GM03348 (cell line): ENCODE measurements at regions not wholly inside any gene's neighbourhood (a gene's known extent, or its start where the extent isn't known, plus 50 kb on each side); places are given as distances from the start of the nearest gene placed in this dataset.

Experiments used
- DNase-seq: peaks from one replicate; pipeline ENCODE4 v3.0.0; 2012; ENCODE audit warnings: low spot score

DNA sequence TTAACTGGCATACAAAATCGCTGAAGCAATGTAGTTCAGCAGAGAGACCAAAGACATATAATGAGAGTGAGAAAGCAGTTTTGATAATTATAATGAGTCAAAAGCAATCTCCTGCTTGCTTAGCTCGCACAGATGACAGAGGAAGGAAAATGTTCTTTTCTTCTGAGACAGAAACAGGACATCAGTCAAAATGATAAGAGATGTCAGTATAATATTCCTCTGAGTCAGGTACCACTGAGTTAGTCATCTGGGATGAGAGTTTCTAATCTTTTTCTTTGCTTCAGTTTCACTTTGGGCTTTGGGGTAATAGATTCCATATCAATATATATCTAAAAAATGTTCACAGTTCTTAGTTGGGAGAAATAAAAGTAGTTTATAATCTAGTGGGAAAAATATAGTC, 387.2 kb downstream of the PCDH7 start:
- peak; percentile 7 for DNase-seq

DNA sequence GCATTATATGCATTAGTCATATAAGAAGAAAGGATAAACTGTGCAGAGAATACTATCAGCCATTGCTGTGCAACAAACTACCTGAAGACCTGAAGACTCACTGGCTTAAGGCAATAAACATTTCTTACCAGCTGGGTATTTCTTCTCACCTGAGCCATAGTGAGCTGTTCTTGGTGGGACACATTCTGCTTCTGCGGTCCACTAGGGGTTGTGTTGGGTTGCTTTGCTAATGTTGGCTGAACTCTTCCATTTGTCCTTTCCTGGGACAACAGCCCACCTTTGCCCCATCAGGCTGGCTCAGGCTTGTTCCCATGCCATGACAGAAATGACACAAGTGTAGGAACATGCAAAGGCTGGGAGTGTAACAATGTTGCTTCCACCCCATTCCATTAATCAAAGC, 388.6 kb downstream of the PCDH7 start:
- DNase-seq: no peak

GRCh38 chr4:31111790-31112189, 391.6 kb downstream of the PCDH7 start:
- DNase-seq: no peak

DNA sequence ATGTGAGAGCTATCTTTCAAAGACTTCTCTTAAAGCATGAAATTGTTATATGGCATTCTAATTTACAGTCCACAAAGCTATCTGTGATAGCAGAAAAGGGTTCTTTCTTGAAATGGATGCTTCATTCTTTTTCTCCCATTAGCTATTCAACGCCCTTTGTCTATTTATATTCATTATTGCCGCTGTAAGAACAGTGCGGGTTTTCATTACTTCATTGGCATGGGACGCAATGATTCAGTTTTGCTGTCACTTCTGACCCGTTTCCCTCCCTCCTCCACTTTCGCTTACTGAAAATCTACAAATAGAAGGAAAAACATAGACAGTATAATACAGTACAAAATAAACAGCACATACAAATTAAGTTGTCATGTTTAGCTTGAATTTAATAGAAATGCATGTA, 394.6 kb downstream of the PCDH7 start:
- DNase-seq: no peak

- no peak for DNase-seq
These were observed 403.9 kb downstream of the PCDH7 start for GRCh38 chr4:31124008-31124585.

DNA sequence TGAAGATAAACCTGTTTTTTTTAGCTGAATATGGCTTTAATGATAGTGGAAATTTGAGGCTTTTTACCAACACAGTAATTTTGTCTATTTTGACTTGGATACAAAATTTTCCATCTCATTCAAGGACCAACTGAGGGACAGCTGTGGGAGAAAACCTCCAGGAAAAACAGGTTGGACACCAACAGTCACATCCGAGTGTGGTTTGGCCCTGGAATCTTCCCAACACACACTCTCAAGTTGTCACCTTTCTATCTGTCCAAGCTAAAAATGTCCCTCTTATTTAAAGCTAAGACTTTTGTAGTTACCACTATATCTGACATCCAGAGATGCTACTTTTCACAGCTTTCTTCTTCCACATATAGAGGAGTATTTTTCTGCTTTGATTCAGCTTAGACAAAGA, 404.9 kb downstream of the PCDH7 start:
- DNase-seq: no peak

GRCh38 chr4:31125496-31125895, 405.3 kb downstream of the PCDH7 start:
- DNase-seq: no peak

DNA sequence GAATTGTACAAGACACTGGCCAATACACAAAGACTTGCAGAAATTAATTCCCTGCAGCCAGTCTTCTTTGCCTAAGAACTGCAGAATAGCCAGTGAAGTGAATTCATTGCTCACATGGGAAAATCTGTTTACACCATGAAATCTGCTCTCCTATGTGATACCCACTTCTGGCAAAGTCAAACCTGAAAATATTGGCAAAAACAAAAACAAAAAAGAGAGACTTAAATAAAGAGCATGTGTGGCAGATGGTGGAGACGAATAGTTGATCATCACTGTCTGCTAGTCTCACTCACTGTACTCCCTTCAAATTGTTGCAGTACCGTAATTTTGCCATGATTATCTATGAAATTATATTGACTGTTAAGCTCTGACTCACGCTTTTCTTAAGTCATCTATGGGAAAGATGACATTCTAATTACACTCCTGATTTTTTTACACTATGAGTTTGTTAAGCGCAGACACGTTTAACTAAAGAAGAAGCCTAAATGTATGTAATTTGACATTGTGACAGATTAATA, 406.8 kb downstream of the PCDH7 start:
- DNase-seq: no peak

- DNase-seq: no peak
These were observed 410.8 kb downstream of the PCDH7 start for GRCh38 chr4:31130930-31131329.

GRCh38 chr4:31134720-31135119, 414.6 kb downstream of the PCDH7 start:
- DNase-seq: no peak

DNA sequence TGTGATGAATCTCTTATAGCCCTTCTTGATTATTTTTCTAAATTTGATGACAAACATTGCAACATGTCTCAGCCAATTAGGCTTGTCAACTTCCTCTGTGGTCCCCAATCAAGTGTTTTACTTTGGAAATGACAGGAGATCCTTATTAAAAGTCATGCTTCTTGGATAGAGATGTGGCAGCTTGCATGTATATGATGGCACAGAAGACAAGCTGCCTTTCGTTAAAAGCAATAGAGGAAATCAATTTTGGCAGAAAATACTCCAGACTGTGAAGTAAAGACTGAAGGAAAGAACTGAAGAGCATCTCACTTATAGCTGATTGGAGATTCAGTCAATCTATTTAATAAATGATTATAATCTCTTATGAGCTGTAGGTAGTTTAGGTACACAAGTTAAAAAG, 419.6 kb downstream of the PCDH7 start:
- no peak for DNase-seq

DNA sequence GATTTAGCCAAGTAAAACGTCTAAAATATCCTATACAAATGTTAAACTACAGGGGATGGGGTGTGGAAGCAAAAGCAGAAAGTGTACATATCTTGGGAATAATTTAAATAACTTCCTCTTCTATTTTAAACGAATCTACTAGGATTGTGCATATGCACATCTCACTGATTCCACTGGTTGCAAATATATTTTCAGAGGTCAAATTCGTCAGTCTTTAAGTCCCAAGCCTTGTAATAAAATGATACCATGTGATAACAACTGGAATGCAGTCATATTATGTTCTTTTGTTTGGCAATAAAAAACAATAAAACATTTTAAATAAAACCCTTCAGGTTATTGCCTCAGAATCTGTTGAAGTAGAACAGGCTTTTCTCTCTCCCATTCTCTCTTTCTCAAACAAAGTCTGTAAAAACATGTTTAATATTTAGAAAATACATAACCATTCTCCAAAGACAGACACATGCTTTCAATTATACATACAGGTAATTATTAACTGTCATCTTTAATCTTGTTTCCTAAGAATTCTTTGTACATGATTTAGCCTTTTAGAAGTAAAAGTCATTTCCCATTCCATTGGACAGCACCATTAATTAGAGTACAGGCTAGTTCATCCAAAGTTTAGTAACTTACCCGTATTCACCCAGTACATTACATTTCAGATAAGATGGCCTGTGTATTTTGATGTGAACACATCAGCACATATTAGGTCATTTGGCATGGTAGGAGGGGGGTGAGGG, 421.1 kb downstream of the PCDH7 start:
- no peak for DNase-seq

DNA sequence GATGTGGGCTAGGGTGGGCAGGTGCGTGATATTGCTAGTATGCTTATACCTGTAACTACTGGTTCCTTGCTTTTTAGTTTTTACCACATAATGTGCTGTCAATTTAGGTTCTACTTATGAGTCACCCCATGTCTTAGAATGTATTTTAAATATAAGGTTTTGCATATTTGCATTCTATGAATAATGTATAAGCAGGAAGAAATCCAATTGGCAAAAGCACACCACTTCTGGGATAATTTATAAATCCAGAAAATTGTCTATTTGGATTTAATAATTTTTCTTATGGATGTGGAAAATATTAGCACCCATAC, 421.6 kb downstream of the PCDH7 start:
- no peak for DNase-seq

- no peak for DNase-seq
These were observed 426.2 kb downstream of the PCDH7 start for GRCh38 chr4:31146366-31146765.

DNA sequence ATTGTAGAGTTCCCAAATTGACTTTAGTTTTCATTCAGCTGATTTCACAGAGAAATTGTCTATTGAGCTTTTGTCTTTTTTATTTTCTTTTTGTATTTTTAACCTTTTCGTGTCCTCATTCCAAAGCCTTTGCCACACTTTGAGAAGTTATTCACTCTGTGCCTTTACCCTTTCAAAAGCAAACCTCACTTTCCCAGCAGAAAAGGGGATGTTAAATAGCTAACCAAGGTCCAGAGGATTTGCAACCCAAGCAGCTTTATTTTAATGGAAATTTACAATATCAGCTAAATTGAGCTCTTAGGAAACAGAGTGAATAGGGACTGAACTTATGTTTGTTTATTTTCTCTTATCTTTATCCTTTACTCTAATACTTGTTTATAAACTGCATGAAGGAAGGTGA, 428.8 kb downstream of the PCDH7 start:
- DNase-seq: no peak

DNA sequence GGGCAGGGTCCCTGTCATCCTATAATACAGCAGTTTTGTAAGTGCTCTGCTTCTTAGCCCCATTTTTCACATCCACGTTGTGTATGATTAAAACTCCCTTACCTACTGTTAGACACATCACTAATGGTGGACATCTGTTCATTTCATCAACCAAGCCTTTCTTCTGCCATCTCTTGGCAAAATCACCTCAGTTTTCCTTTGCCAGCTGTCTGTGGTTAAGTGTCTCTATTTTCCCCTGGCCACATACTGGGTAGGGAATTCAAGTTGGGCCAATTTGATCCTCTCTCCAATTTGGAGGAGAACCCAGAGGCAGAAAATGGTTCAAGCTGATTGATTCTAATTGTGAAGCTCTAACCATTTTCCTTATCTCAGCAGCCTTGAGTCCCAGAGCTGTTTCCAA, 436.1 kb downstream of the PCDH7 start:
- no peak for DNase-seq

- DNase-seq: no peak
These were observed 440.0 kb downstream of the PCDH7 start for GRCh38 chr4:31160146-31160545.

GRCh38 chr4:31169846-31170245, 449.7 kb downstream of the PCDH7 start:
- DNase-seq: no peak

DNA sequence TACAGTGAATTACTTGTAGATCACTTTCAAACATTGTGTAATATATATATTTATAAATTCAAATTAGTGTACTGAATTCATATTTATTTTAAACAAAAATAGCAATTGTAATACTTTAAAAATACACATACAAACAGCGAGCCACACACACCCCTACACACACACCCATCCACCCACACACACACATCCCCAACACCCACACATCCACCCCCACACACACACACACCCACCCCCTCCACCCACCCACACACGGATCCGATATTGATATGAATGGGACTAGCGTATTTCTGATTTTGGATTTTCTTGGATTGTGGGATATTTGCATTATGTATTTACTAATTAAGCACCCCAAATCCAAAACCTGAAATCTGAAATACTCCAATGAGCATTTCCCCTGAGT, 451.2 kb downstream of the PCDH7 start:
- no peak for DNase-seq

GRCh38 chr4:31175242-31175910, 455.2 kb downstream of the PCDH7 start:
- DNase-seq: no peak

DNA sequence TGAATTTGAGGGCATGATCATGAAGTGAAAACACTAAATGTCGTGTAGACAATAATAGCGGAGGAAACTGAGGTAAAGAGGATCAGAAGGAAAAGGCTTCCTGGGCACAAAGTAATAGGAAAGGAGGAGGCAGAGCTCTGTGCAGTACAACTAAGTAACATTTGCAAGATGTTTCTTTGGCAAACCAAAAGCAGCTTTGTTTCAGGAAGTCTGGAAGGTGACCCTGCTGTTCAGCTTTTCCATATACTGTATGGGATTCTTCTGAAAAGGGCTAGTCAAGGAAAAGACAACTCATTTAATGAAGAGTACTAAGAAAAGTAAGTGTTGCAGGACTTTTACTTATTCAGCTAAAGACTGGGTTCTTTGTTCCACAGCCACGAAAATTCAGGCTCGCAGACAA, 463.1 kb downstream of the PCDH7 start:
- no peak for DNase-seq

- DNase-seq: no peak
These were observed 464.9 kb downstream of the PCDH7 start for GRCh38 chr4:31185014-31185585.

- DNase-seq: no peak
These were observed 467.8 kb downstream of the PCDH7 start for GRCh38 chr4:31187979-31188378.
